ENCODE measurements at regions not wholly inside any gene's neighbourhood (a gene's known extent, or its start where the extent isn't known, plus 50 kb on each side); places are given as distances from the start of the nearest gene placed in this dataset.

GRCh38 chr9:134525070-134525815 is 116.4 kb upstream of the COL5A1 start:
- Histone ChIP-seq H3K4me2 (ENCODE audit: low read length) (no peak overlapping the region), H3K9ac (ENCODE audit: low read length) (no peak overlapping the region), H2AFZ (ENCODE audit: low read depth, low read length) (no peak overlapping the region), H3F3A (ENCODE audit: insufficient read depth, low read length, poor library complexity, severe bottlenecking) (no peaks in the 10 kb centered on the region), H4K20me1 (ENCODE audit: insufficient read depth) (no peaks in the 10 kb centered on the region), H3K27me3 (ENCODE audit: insufficient read depth, low read depth, low read length) (no peaks in the 10 kb centered on the region), H3K9me3 (ENCODE audit: low read length) (peaks cover under 1% of the 10 kb centered on the region), H3K27ac (ENCODE audit: low read length) (no peak overlapping the region), H3K9me2 (ENCODE audit: insufficient read depth, low read length) (no peaks in the 10 kb centered on the region), H3K36me3 (ENCODE audit: insufficient read depth, low read length) (no peaks in the 10 kb centered on the region), H3K4me3 (ENCODE audit: low read length) (no peak overlapping the region), H3K79me2 (replicated peaks; ENCODE audit: insufficient read depth, low read length) (no peaks in the 10 kb centered on the region)
- TF ChIP-seq POLR2AphosphoS5 (IDR thresholded peaks at IDR 0.05) (no peak), REST (IDR thresholded peaks at IDR 0.05; ENCODE audit: borderline replicate concordance) (no peak), RAD21 (conservative IDR thresholded peaks at IDR 0.05) (no peak), SMC3 (conservative IDR thresholded peaks at IDR 0.05; ENCODE audit: poor library complexity) (no peak), MXI1 (conservative IDR thresholded peaks at IDR 0.05; ENCODE audit: poor library complexity, severe bottlenecking) (no peak), TAF1 (IDR thresholded peaks at IDR 0.05; ENCODE audit: low read depth) (no peak), EZH2 (IDR thresholded peaks at IDR 0.05; ENCODE audit: borderline replicate concordance, insufficient read depth, low read length, poor library complexity, severe bottlenecking) (no peak), EP300 (conservative IDR thresholded peaks at IDR 0.05; ENCODE audit: poor library complexity, severe bottlenecking) (no peak), CTCF (IDR thresholded peaks at IDR 0.05; ENCODE audit: poor library complexity, severe bottlenecking) (no peak)

- no peaks in the 10 kb centered on the region for H3K27me3 ChIP-seq (ENCODE audit: insufficient read depth, low read depth, low read length)
- no peak overlapping the region for H3K4me2 ChIP-seq (ENCODE audit: low read length)
- no peak overlapping the region for H3K9ac ChIP-seq (ENCODE audit: low read length)
- no peak for TF ChIP-seq CTCF (IDR thresholded peaks at IDR 0.05; ENCODE audit: poor library complexity, severe bottlenecking)
- TF ChIP-seq TAF1 (IDR thresholded peaks at IDR 0.05; ENCODE audit: low read depth), result no peak
- no peak for TF ChIP-seq POLR2AphosphoS5 (IDR thresholded peaks at IDR 0.05)
- no peak for TF ChIP-seq SMC3 (conservative IDR thresholded peaks at IDR 0.05; ENCODE audit: poor library complexity)
- TF ChIP-seq MXI1 (conservative IDR thresholded peaks at IDR 0.05; ENCODE audit: poor library complexity, severe bottlenecking), result no peak
- TF ChIP-seq RAD21 (conservative IDR thresholded peaks at IDR 0.05), result no peak
- TF ChIP-seq REST (IDR thresholded peaks at IDR 0.05; ENCODE audit: borderline replicate concordance), result no peak
- TF ChIP-seq EP300 (conservative IDR thresholded peaks at IDR 0.05; ENCODE audit: poor library complexity, severe bottlenecking), result no peak
- TF ChIP-seq EZH2 (IDR thresholded peaks at IDR 0.05; ENCODE audit: borderline replicate concordance, insufficient read depth, low read length, poor library complexity, severe bottlenecking), result no peak
- H3K4me3 ChIP-seq (ENCODE audit: low read length), result no peak overlapping the region
- no peak overlapping the region for H2AFZ ChIP-seq (ENCODE audit: low read depth, low read length)
- H3K36me3 ChIP-seq (ENCODE audit: insufficient read depth, low read length), result no peaks in the 10 kb centered on the region
- peaks cover 7% of the 10 kb centered on the region for H3K9me3 ChIP-seq (ENCODE audit: low read length)
- no peaks in the 10 kb centered on the region for H3K79me2 ChIP-seq (replicated peaks; ENCODE audit: insufficient read depth, low read length)
- no peaks in the 10 kb centered on the region for H3F3A ChIP-seq (ENCODE audit: insufficient read depth, low read length, poor library complexity, severe bottlenecking)
- no peaks in the 10 kb centered on the region for H3K9me2 ChIP-seq (ENCODE audit: insufficient read depth, low read length)
- H4K20me1 ChIP-seq (ENCODE audit: insufficient read depth), result no peaks in the 10 kb centered on the region
- no peak overlapping the region for H3K27ac ChIP-seq (ENCODE audit: low read length)
Observed at GRCh38 chr9:134525841-134526583, 115.6 kb upstream of the COL5A1 start.
